GM12872 (cell line): ENCODE measurements at regions not wholly inside any gene's neighbourhood (a gene's known extent, or its start where the extent isn't known, plus 50 kb on each side); places are given as distances from the start of the nearest gene placed in this dataset.

Experiments
- CTCF ChIP-seq: IDR thresholded peaks from 3 replicates; pipeline ENCODE4 v1.5.1; 2011; ENCODE audit warnings: low read depth, mild to moderate bottlenecking, low read length, moderate library complexity; ENCODE audit not compliant: insufficient read depth

GRCh38 chr9:105116052-105116868, 128.2 kb upstream of the SLC44A1 start:
- TF ChIP-seq CTCF: no peak

- TF ChIP-seq CTCF: no peak
These were observed 127.2 kb upstream of the SLC44A1 start for GRCh38 chr9:105117234-105117633.

GRCh38 chr9:105118636-105119035, 125.8 kb upstream of the SLC44A1 start:
- no peak for TF ChIP-seq CTCF

GRCh38 chr9:105119156-105119555, 125.3 kb upstream of the SLC44A1 start:
- TF ChIP-seq CTCF: no peak

GRCh38 chr9:105121861-105122430, 122.5 kb upstream of the SLC44A1 start:
- no peak for TF ChIP-seq CTCF

GRCh38 chr9:105126226-105126625, 118.2 kb upstream of the SLC44A1 start:
- TF ChIP-seq CTCF: no peak

GRCh38 chr9:105127863-105128220, 116.6 kb upstream of the SLC44A1 start:
- no peak for TF ChIP-seq CTCF
